GM12878 (cell line): ENCODE measurements at regions not wholly inside any gene's neighbourhood (a gene's known extent, or its start where the extent isn't known, plus 50 kb on each side); places are given as distances from the start of the nearest gene placed in this dataset.

Experiments
- ATAC-seq: fragments of 200-7000 bp; cut with Tn5 transposase; 3 replicates; pipeline ENCODE4 v1.9.1; 2020; ENCODE audit warnings: mild to moderate bottlenecking, moderate library complexity
- BruUV-seq: library from RNA; stranded (reverse); fragments of 400-500 nt; replicated peaks from 2 replicates; lab custom pipeline; 2021; lab: Mats Ljungman, UMichigan
- CTCF ChIA-PET: fragments of 300-600 bp; sonication (Branson Sonifier 250); formaldehyde crosslinking; extraction: SDS; loops from one replicate; lab custom pipeline; 2021; ENCODE audit warnings: inconsistent platforms; lab: Yijun Ruan, JAX
- POLR2A ChIA-PET: fragments of 350-600 bp; formaldehyde crosslinking; extraction: SDS; loops from one replicate; lab custom pipeline; 2021; ENCODE audit warnings: inconsistent platforms; lab: Charles Lee
- RAD21 ChIA-PET: fragments of 300-600 bp; sonication (Branson Sonifier 250); formaldehyde crosslinking; loops from one replicate; lab custom pipeline; 2023; ENCODE audit warnings: antibody characterized with exemption; ENCODE audit not compliant: unreplicated experiment; lab: Charles Lee
- SMC1A ChIA-PET: fragments of 300-600 bp; sonication (Branson Sonifier 250); formaldehyde crosslinking; loops from one replicate; lab custom pipeline; 2023; ENCODE audit not compliant: unreplicated experiment, uncharacterized antibody; lab: Charles Lee
- DNase-seq: peaks from one replicate; pipeline ENCODE4 v3.0.0-alpha.2; 2011; ENCODE audit warnings: low read depth, low spot score
- FAIRE-seq: peaks from 3 replicates; lab custom pipeline; 2011; peaks lifted over from hg19 to GRCh38; lab: Jason Lieb, UNC
- H2AFZ ChIP-seq: 2 replicates; pipeline ENCODE4 v1.6.0; 2011; ENCODE audit warnings: low read depth, low read length, control low read depth; ENCODE audit not compliant: control insufficient read depth
- H3K27ac ChIP-seq: 2 replicates; pipeline ENCODE4 v1.5.1; 2011; ENCODE audit warnings: control low read depth; ENCODE audit not compliant: control insufficient read depth, insufficient read depth
- H3K27me3 ChIP-seq, 2 experiments: replicated peaks in 1 of 2; 2 replicates each; pipeline versions ENCODE4 v1.6.0 to v1.6.1; 2011; ENCODE audit warnings: low read length in 1 of 2; ENCODE audit not compliant: control insufficient read depth in 2 of 2, insufficient read depth in 2 of 2
- H3K36me3 ChIP-seq, 2 experiments: 2 replicates each; pipeline ENCODE4 v1.5.1; 2011; ENCODE audit warnings: low read length in 1 of 2; ENCODE audit not compliant: control insufficient read depth in 2 of 2, insufficient read depth in 2 of 2
- H3K4me1 ChIP-seq: 2 replicates; pipeline ENCODE4 v1.6.1; 2011; ENCODE audit warnings: mild to moderate bottlenecking, low read length, moderate library complexity, mixed read lengths; ENCODE audit not compliant: control insufficient read depth, insufficient read depth
- H3K4me2 ChIP-seq: 2 replicates; pipeline ENCODE4 v1.6.0; 2011; ENCODE audit warnings: control low read depth; ENCODE audit not compliant: control insufficient read depth, insufficient read depth
- H3K4me3 ChIP-seq: fragments of 200-600 bp; sonication (generic); 2 replicates; pipeline ENCODE4 v1.5.1; 2016
- H3K79me2 ChIP-seq: 2 replicates; pipeline ENCODE4 v1.6.0; 2011; ENCODE audit warnings: low read length; ENCODE audit not compliant: control insufficient read depth, insufficient read depth
- H3K9ac ChIP-seq: 2 replicates; pipeline ENCODE4 v1.8.0; 2011; ENCODE audit warnings: low read length, control low read depth, mixed read lengths; ENCODE audit not compliant: control insufficient read depth, insufficient read depth
- H3K9me3 ChIP-seq: replicated peaks from 3 replicates; pipeline ENCODE4 v1.5.1; 2011; ENCODE audit warnings: mild to moderate bottlenecking, low read length; ENCODE audit not compliant: control insufficient read depth, insufficient read depth
- H4K20me1 ChIP-seq: 2 replicates; pipeline ENCODE4 v1.6.0; 2011; ENCODE audit not compliant: control insufficient read depth, insufficient read depth
- BMI1 ChIP-seq: fragments of 450-650 bp; IDR thresholded peaks from 2 replicates; pipeline ENCODE4 v1.6.1; 2016; ENCODE audit warnings: mild to moderate bottlenecking, moderate library complexity, borderline replicate concordance
- CREB1 ChIP-seq: IDR thresholded peaks from 2 replicates; pipeline ENCODE4 v1.6.1; 2012; ENCODE audit warnings: low read depth, mild to moderate bottlenecking, inconsistent platforms
- CTCF ChIP-seq, 3 experiments: IDR thresholded peaks in 2 of 3; conservative IDR thresholded peaks in 1 of 3; 2 replicates each; pipeline ENCODE4 v1.5.1; 2011; ENCODE audit warnings: low read depth in 3 of 3, low read length in 3 of 3, mild to moderate bottlenecking in 3 of 3, control low read depth in 2 of 3, moderate library complexity in 2 of 3, inconsistent platforms in 1 of 3, mixed read lengths in 1 of 3; ENCODE audit not compliant: control insufficient read depth in 2 of 3, insufficient read depth in 1 of 3; ENCODE audit errors: extremely low read depth in 1 of 3
- RAD21 ChIP-seq: IDR thresholded peaks from 2 replicates; pipeline ENCODE4 v1.6.1; 2011; ENCODE audit warnings: mild to moderate bottlenecking, low read depth, low read length, moderate library complexity; ENCODE audit not compliant: insufficient read depth
- RAD51 ChIP-seq: fragments of 450-650 bp; IDR thresholded peaks from 2 replicates; pipeline ENCODE4 v1.6.1; 2016; ENCODE audit warnings: moderate library complexity, mild to moderate bottlenecking, inconsistent platforms
- SIN3A ChIP-seq: IDR thresholded peaks from 2 replicates; pipeline ENCODE4 v1.6.1; 2012; ENCODE audit warnings: low read depth, low read length, improper control_type of control experiment
- STAT1 ChIP-seq: fragments of 450-650 bp; conservative IDR thresholded peaks from 2 replicates; pipeline ENCODE4 v1.6.1; 2014; ENCODE audit warnings: antibody characterized with exemption, mild to moderate bottlenecking
- ZNF274 ChIP-seq: IDR thresholded peaks from one replicate; pipeline ENCODE4 v1.8.0; 2011; ENCODE audit not compliant: insufficient read length, insufficient read depth
- ZNF384 ChIP-seq: IDR thresholded peaks from 2 replicates; pipeline ENCODE4 v1.6.1; 2012; ENCODE audit warnings: low read depth, mild to moderate bottlenecking, low read length, improper control_type of control experiment, borderline replicate concordance
- in situ Hi-C: fragments of 300-500 bp; cut with MboI; formaldehyde crosslinking; loops from 9 replicates; pipeline ENCODE4 v1.14.3; 2018; ENCODE audit warnings: mixed read lengths
- intact Hi-C: fragments of 100-400 bp; cut with micrococcal nuclease; formaldehyde crosslinking; loops from one replicate; pipeline ENCODE4 v1.14.2; 2022; ENCODE audit not compliant: unreplicated experiment
- TF ChIP-seq, protein P1 (sequence below): IDR thresholded peaks from 2 replicates; pipeline ENCODE4 v1.6.1; 2012; ENCODE audit warnings: mild to moderate bottlenecking, low read depth, low read length

DNA sequence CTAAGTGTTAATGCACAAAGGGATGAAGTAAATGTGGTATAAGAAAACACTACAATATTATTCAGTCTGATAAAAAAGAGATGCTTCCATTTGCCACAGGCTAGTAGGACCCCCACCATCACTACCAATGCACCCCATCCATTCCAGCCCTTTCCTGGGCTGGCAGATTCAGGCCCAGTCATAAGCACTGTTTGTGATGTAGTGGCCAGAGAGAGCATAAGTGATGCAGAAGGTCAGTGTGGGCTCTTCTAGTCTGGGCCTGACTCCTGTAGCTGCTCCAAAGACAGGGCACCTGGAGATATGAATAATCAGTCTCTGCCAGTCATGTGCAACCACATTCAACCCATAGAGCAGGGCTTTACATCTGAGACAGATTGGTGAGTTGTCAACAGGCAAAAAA lies 1294.7 kb downstream of the TMEM121 start:
- H3K9me3 ChIP-seq, result no peaks in the 10 kb centered on the region; the same call in 2 of the 3 replicates
- CTCF ChIA-PET, result interaction anchor here (0.6 to 4.4 kb wide), 12 partner anchors 11 to 182 kb away, joined by 3 to 94 read pairs (median 5); no protein-coding TSS in a partner anchor
- H3K4me2 ChIP-seq, result no peak overlapping the region
- no peaks in the 10 kb centered on the region for H3K36me3 ChIP-seq
- H3K4me1 ChIP-seq, result peaks cover 20% of the 10 kb centered on the region
- H3K79me2 ChIP-seq, result no peaks in the 10 kb centered on the region
- no peak for ATAC-seq
- POLR2A ChIA-PET, result no interaction called here
- H3K9ac ChIP-seq, result no peak overlapping the region
- intact Hi-C loops, result no loop called here
- TF ChIP-seq, protein P1, sequence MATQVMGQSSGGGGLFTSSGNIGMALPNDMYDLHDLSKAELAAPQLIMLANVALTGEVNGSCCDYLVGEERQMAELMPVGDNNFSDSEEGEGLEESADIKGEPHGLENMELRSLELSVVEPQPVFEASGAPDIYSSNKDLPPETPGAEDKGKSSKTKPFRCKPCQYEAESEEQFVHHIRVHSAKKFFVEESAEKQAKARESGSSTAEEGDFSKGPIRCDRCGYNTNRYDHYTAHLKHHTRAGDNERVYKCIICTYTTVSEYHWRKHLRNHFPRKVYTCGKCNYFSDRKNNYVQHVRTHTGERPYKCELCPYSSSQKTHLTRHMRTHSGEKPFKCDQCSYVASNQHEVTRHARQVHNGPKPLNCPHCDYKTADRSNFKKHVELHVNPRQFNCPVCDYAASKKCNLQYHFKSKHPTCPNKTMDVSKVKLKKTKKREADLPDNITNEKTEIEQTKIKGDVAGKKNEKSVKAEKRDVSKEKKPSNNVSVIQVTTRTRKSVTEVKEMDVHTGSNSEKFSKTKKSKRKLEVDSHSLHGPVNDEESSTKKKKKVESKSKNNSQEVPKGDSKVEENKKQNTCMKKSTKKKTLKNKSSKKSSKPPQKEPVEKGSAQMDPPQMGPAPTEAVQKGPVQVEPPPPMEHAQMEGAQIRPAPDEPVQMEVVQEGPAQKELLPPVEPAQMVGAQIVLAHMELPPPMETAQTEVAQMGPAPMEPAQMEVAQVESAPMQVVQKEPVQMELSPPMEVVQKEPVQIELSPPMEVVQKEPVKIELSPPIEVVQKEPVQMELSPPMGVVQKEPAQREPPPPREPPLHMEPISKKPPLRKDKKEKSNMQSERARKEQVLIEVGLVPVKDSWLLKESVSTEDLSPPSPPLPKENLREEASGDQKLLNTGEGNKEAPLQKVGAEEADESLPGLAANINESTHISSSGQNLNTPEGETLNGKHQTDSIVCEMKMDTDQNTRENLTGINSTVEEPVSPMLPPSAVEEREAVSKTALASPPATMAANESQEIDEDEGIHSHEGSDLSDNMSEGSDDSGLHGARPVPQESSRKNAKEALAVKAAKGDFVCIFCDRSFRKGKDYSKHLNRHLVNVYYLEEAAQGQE, result no peak
- TF ChIP-seq CTCF (IDR thresholded peaks at IDR 0.05 in 2 of 3, conservative IDR thresholded peaks at IDR 0.05 in 1 of 3; ENCODE audit: control insufficient read depth in 2 of 3, extremely low read depth in 1 of 3, insufficient read depth in 1 of 3, low read depth in 3 of 3, low read length in 3 of 3) (no peak), RAD21 (no peak), ZNF384 (no peak), RAD51 (no peak), STAT1 (no peak), BMI1 (no peak), SIN3A (no peak), CREB1 (no peak), ZNF274 (no peak)
- no peak overlapping the region for H2AFZ ChIP-seq
- SMC1A ChIA-PET, result interaction anchor here (0.7 to 1.3 kb wide), 5 partner anchors 9 to 80 kb away, joined by 3 to 4 read pairs (median 3); no protein-coding TSS in a partner anchor
- H3K4me3 ChIP-seq, result no peak overlapping the region
- no peak for DNase-seq
- H4K20me1 ChIP-seq, result no peaks in the 10 kb centered on the region
- no peak overlapping the region for H3K27ac ChIP-seq
- in situ Hi-C loops, result no loop called here
- H3K27me3 ChIP-seq, result no peaks in the 10 kb centered on the region; a peak in 1 of 4 replicates
- BruUV-seq, result no TSS peak
- RAD21 ChIA-PET, result interaction anchor here (1.0 to 2.9 kb wide), 3 partner anchors 9 to 51 kb away, joined by 3 to 12 read pairs (median 11); no protein-coding TSS in a partner anchor
- FAIRE-seq, result no peak
